ENCODE measurements at regions not wholly inside any gene's neighbourhood (a gene's known extent, or its start where the extent isn't known, plus 50 kb on each side); places are given as distances from the start of the nearest gene placed in this dataset.
"Not testable (repeated sequence)": the region's sequence is repeated elsewhere in the genome, so short reads cannot be mapped to it uniquely, and the experiment has no call there.

DNA sequence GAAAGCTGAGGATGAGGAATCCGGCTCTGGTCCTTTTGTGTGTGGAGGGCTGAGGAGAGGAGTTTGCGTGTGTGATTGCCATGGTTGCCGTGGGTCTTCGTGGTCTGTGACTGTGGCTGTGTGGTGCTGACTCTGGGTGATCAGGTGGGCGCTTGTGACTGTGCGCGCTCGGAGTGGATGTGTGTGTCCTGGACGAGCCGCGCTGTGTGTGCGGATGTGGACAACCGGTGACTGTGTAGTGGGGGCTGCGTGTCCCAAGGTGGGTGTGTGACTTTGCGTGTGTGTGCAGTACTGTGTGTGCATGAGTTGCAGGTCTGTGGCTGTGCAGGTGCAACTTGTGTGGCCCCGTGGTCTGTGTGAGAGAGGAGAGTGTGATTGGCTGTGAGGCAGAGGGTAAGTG, 172.0 kb upstream of the ZNG1E start:
- TF ChIP-seq, protein P1, sequence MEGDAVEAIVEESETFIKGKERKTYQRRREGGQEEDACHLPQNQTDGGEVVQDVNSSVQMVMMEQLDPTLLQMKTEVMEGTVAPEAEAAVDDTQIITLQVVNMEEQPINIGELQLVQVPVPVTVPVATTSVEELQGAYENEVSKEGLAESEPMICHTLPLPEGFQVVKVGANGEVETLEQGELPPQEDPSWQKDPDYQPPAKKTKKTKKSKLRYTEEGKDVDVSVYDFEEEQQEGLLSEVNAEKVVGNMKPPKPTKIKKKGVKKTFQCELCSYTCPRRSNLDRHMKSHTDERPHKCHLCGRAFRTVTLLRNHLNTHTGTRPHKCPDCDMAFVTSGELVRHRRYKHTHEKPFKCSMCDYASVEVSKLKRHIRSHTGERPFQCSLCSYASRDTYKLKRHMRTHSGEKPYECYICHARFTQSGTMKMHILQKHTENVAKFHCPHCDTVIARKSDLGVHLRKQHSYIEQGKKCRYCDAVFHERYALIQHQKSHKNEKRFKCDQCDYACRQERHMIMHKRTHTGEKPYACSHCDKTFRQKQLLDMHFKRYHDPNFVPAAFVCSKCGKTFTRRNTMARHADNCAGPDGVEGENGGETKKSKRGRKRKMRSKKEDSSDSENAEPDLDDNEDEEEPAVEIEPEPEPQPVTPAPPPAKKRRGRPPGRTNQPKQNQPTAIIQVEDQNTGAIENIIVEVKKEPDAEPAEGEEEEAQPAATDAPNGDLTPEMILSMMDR (conservative IDR thresholded peaks at IDR 0.05; ENCODE audit: low read length): not testable (repeated sequence)
- not testable (repeated sequence) for TF ChIP-seq EZH2phosphoT487 (IDR thresholded peaks at IDR 0.05; ENCODE audit: borderline replicate concordance)
